PC-9 (cell line): ENCODE measurements at regions not wholly inside any gene's neighbourhood (a gene's known extent, or its start where the extent isn't known, plus 50 kb on each side); places are given as distances from the start of the nearest gene placed in this dataset.

Source experiments
- BruUV-seq: library from RNA; stranded (reverse); fragments of 400-500 nt; replicated peaks from 2 replicates; lab custom pipeline; 2021; lab: Mats Ljungman, UMichigan
- CTCF ChIA-PET: fragments of 300-600 bp; sonication (Branson Sonifier 250); formaldehyde crosslinking; loops from one replicate; lab custom pipeline; 2022; ENCODE audit warnings: antibody characterized with exemption; lab: Charles Lee
- POLR2A ChIA-PET: fragments of 300-600 bp; sonication (Branson Sonifier 250); formaldehyde crosslinking; loops from one replicate; lab custom pipeline; 2022; ENCODE audit warnings: antibody characterized with exemption; ENCODE audit not compliant: unreplicated experiment; lab: Charles Lee
- DNase-seq, 2 experiments: peaks; one replicate each; pipeline versions ENCODE4 v3.0.0 to v3.0.0-alpha.2; 2015 to 2022; ENCODE audit warnings: mixed read lengths in 1 of 2
- H2AFZ ChIP-seq: fragments of 200-600 bp; sonication (generic); 2 replicates; pipeline ENCODE4 v1.8.1; 2017; ENCODE audit warnings: antibody characterized with exemption
- H3F3A ChIP-seq: fragments of 200-600 bp; sonication (generic); 2 replicates; pipeline ENCODE4 v1.8.1; 2017; ENCODE audit warnings: antibody characterized with exemption, mild to moderate bottlenecking, low read depth; ENCODE audit not compliant: insufficient read depth
- H3K27ac ChIP-seq: fragments of 200-600 bp; sonication (generic); 2 replicates; pipeline ENCODE4 v1.6.1; 2016; ENCODE audit warnings: mixed run types
- H3K27me3 ChIP-seq: fragments of 200-600 bp; sonication (generic); 2 replicates; pipeline ENCODE4 v1.6.1; 2016; ENCODE audit warnings: low read depth, mixed run types; ENCODE audit not compliant: insufficient read depth
- H3K36me3 ChIP-seq: fragments of 200-600 bp; sonication (generic); 2 replicates; pipeline ENCODE4 v1.6.1; 2016; ENCODE audit warnings: low read depth, mixed run types
- H3K4me1 ChIP-seq: fragments of 200-600 bp; sonication (generic); replicated peaks from 2 replicates; pipeline ENCODE4 v1.6.1; 2016; ENCODE audit warnings: mixed run types; ENCODE audit not compliant: insufficient read depth
- H3K4me2 ChIP-seq: fragments of 200-600 bp; sonication (generic); 2 replicates; pipeline ENCODE4 v1.6.1; 2017; ENCODE audit warnings: mixed run types
- H3K4me3 ChIP-seq: fragments of 200-600 bp; sonication (generic); 2 replicates; pipeline ENCODE4 v1.6.1; 2016; ENCODE audit warnings: mixed run types
- H3K79me2 ChIP-seq: fragments of 200-600 bp; sonication (generic); 2 replicates; pipeline ENCODE4 v1.6.1; 2017; ENCODE audit warnings: low read depth, mixed run types
- H3K9me2 ChIP-seq: fragments of 200-600 bp; sonication (generic); 2 replicates; pipeline ENCODE4 v1.8.1; 2017; ENCODE audit warnings: mild to moderate bottlenecking; ENCODE audit not compliant: insufficient read depth
- H3K9me3 ChIP-seq: fragments of 200-600 bp; sonication (generic); 2 replicates; pipeline ENCODE4 v1.8.1; 2016; ENCODE audit warnings: low read depth; ENCODE audit not compliant: insufficient read depth
- H4K20me1 ChIP-seq: fragments of 200-600 bp; sonication (generic); 2 replicates; pipeline ENCODE4 v1.8.1; 2017; ENCODE audit not compliant: insufficient read depth
- EZH2 ChIP-seq: fragments of 200-600 bp; sonication (generic); IDR thresholded peaks from 2 replicates; pipeline ENCODE4 v1.8.0; 2017; ENCODE audit warnings: antibody characterized with exemption, low read depth
- intact Hi-C: fragments of 100-400 bp; cut with micrococcal nuclease; formaldehyde crosslinking; loops from one replicate; pipeline ENCODE4 v1.10.0; 2022; ENCODE audit not compliant: unreplicated experiment
- TF ChIP-seq, protein P1 (sequence below): fragments of 200-600 bp; sonication (generic); conservative IDR thresholded peaks from 2 replicates; pipeline ENCODE4 v1.6.1; 2017; ENCODE audit warnings: mixed run types, antibody characterized with exemption, mild to moderate bottlenecking, moderate library complexity

DNA sequence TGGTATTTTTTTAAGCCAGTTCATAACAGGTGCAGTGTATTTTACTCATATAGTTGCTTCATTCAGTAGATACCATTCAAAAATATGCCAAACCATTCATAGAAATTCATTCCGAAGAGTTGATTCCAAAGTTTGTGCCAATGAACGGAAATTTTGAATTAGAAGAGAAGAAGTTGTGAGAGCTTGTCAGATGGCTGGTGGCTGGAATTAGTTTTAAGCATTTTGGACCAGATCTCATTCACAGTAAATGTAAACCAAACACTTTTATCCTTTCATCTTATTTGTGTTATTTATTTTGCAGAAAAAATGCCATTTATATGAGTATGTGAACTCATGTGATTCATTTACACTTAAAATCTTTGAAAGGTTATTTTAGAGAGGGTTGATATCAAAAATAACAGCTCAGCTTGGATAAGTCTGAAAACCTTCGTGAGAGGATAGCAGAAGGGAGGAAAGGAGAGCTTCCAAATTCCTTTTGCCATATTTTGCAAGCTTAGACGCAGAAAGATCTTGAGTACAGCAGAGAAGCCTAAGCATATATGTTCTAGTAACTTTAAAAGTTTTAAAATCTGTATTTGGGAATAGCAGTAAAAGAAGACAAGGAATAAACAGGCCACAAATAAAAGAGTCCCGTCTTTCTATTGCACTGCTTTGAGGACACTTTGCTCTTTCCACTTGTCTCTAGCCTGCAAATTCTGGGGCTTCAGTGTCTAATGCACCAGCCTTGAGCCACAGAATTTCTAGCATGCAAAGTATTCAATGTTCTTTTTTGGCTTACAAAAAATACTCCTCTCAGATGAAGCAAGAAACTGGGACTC, 253.6 kb upstream of the FLRT2 start:
- Histone ChIP-seq H3K9me2 (no peaks in the 10 kb centered on the region), H3K4me3 (no peak overlapping the region), H3K27me3 (no peaks in the 10 kb centered on the region), H2AFZ (no peak overlapping the region), H4K20me1 (no peaks in the 10 kb centered on the region), H3K27ac (no peak overlapping the region), H3K4me2 (no peak overlapping the region), H3K79me2 (no peaks in the 10 kb centered on the region), H3K36me3 (no peaks in the 10 kb centered on the region), H3K4me1 (no peaks in the 10 kb centered on the region), H3F3A (no peaks in the 10 kb centered on the region), H3K9me3 (no peaks in the 10 kb centered on the region)
- ChIA-PET CTCF (no interaction called here), POLR2A (no interaction called here)
- no peak for DNase-seq
- TF ChIP-seq, protein P1, sequence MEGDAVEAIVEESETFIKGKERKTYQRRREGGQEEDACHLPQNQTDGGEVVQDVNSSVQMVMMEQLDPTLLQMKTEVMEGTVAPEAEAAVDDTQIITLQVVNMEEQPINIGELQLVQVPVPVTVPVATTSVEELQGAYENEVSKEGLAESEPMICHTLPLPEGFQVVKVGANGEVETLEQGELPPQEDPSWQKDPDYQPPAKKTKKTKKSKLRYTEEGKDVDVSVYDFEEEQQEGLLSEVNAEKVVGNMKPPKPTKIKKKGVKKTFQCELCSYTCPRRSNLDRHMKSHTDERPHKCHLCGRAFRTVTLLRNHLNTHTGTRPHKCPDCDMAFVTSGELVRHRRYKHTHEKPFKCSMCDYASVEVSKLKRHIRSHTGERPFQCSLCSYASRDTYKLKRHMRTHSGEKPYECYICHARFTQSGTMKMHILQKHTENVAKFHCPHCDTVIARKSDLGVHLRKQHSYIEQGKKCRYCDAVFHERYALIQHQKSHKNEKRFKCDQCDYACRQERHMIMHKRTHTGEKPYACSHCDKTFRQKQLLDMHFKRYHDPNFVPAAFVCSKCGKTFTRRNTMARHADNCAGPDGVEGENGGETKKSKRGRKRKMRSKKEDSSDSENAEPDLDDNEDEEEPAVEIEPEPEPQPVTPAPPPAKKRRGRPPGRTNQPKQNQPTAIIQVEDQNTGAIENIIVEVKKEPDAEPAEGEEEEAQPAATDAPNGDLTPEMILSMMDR, result no peak
- no peak for TF ChIP-seq EZH2
- BruUV-seq, result no TSS peak
- intact Hi-C loops, result no loop called here

DNA sequence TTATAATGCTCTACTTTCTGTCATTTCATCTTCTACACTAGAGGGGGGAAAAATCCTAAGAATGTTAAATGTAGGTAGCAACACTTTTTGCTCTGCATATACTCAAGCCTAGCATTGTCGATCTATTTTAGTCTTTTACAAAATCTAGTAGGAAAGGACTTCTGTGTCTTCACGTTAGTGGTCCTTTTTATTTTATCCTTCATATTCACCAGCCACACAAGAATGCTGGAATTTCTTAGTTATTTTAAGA, 253.0 kb upstream of the FLRT2 start:
- no peak for DNase-seq
- intact Hi-C loops, result no loop called here
- no peaks in the 10 kb centered on the region for H3F3A ChIP-seq
- CTCF ChIA-PET, result no interaction called here
- TF ChIP-seq, protein P1, result no peak
- TF ChIP-seq EZH2, result no peak
- no peaks in the 10 kb centered on the region for H3K9me2 ChIP-seq
- BruUV-seq, result no TSS peak
- no peaks in the 10 kb centered on the region for H3K27me3 ChIP-seq
- no peak overlapping the region for H3K4me3 ChIP-seq
- H3K27ac ChIP-seq, result no peak overlapping the region
- POLR2A ChIA-PET, result no interaction called here
- no peak overlapping the region for H2AFZ ChIP-seq
- no peaks in the 10 kb centered on the region for H3K79me2 ChIP-seq
- H3K4me2 ChIP-seq, result no peak overlapping the region
- H3K4me1 ChIP-seq, result no peaks in the 10 kb centered on the region
- H3K36me3 ChIP-seq, result no peaks in the 10 kb centered on the region
- no peaks in the 10 kb centered on the region for H4K20me1 ChIP-seq
- H3K9me3 ChIP-seq, result no peaks in the 10 kb centered on the region

DNA sequence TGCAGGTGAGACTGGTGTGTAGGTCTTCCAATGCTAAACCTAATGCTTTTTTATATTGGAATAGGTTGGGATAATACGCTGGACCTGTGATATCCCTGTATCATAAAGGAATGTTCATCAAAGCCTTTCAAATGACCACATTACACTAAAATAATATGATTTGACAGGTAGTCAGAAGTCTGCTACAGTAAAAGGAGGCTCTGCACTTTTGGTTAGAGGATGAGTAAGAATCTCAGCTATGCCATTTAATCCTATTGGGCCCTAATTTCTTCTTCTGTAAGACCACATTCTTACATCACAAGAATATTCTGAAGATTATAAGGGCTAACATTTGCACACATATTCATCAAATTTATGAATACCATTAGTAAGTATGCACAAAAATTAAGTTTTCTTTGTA, 250.5 kb upstream of the FLRT2 start:
- no TSS peak for BruUV-seq
- no peaks in the 10 kb centered on the region for H3K79me2 ChIP-seq
- ChIA-PET POLR2A (no interaction called here), CTCF (interaction anchor here (0.6 kb wide), 1 partner anchor 16 kb away, joined by 11 read pairs; no protein-coding TSS in a partner anchor)
- no peaks in the 10 kb centered on the region for H3F3A ChIP-seq
- no peaks in the 10 kb centered on the region for H3K9me2 ChIP-seq
- H2AFZ ChIP-seq, result no peak overlapping the region
- H3K4me1 ChIP-seq, result no peaks in the 10 kb centered on the region
- no peaks in the 10 kb centered on the region for H3K36me3 ChIP-seq
- TF ChIP-seq EZH2, result no peak
- TF ChIP-seq, protein P1, result no peak
- no peak overlapping the region for H3K27ac ChIP-seq
- no peak overlapping the region for H3K4me2 ChIP-seq
- no peaks in the 10 kb centered on the region for H4K20me1 ChIP-seq
- H3K27me3 ChIP-seq, result no peaks in the 10 kb centered on the region
- DNase-seq, result no peak
- no peak overlapping the region for H3K4me3 ChIP-seq
- intact Hi-C loops, result no loop called here
- no peaks in the 10 kb centered on the region for H3K9me3 ChIP-seq
